ENCODE measurements at regions not wholly inside any gene's neighbourhood (a gene's known extent, or its start where the extent isn't known, plus 50 kb on each side); places are given as distances from the start of the nearest gene placed in this dataset.

DNA sequence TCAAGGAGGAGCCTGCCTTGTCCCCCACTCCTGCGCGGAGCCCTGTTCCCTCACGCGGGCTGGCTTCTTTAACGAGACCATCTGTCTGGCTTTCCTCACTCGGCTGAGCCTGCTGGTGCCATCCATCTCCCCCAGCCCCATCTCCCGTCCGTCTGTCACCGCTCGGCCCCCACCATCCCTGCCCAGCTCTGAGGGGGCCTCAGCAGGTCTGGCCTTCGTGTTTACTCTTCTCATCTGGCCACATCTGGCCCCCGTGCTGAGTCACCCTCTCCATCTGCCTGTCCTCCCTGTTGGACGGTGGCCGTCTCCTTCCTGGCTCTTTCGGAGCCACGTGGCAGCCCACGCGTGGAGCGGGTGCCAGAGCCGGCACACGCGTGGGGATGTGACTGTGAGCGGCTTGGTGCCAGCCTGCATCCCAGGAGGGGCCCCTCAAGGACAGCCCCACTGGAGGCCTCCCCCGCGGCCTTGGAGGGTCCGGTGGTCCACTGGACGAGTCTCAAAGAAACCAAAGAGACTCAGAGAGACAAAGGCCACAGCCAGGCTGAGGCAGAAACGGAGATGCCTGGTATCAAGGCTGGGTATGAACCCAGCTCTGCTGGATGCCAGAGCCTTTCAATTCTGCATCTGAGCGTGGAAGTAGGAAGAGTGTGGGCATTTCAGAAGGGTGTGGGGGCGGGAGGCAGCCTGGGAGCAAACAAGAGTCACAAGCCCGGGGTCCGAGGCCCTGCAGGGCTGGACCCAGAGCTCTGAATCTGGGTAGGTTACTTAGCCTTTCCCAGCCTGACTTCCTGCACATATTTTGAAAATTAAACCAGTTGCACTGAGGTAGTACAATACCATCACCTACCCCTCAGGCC, 76.7 kb upstream of the UNC5A start:
- ChIA-PET POLR2A (no interaction called here), CTCF (no interaction called here)
- BruUV-seq (replicated peaks), result no TSS peak
- no peak for FAIRE-seq
- Histone ChIP-seq H3K36me3 (ENCODE audit: control insufficient read depth in 2 of 2, extremely low read depth in 1 of 2, insufficient read depth in 2 of 2, low read length in 2 of 2) (no peaks in the 10 kb centered on the region), H3K9me1 (replicated peaks; ENCODE audit: control insufficient read depth, extremely low read depth, insufficient read depth, low read length) (no peaks in the 10 kb centered on the region), H3K9me3 (replicated peaks; ENCODE audit: control insufficient read depth, insufficient read depth, low read length) (no peaks in the 10 kb centered on the region), H3K27me3 (ENCODE audit: control insufficient read depth in 2 of 2, insufficient read depth in 2 of 2, low read length in 2 of 2) (peaks cover 1 to 5% of the 10 kb centered on the region in 2 experiments), H3K9ac (replicated peaks; ENCODE audit: extremely low read depth, insufficient read depth, low read length) (no peak overlapping the region), H3K27ac (ENCODE audit: insufficient read depth, low read depth, low read length) (no peak overlapping the region), H3K4me3 (replicated peaks in 1 of 3; ENCODE audit: insufficient read depth in 1 of 3, low read depth in 1 of 3, low read length in 3 of 3) (no peak overlapping the region), H3K79me2 (ENCODE audit: control insufficient read depth, insufficient read depth, low read length) (no peaks in the 10 kb centered on the region), H3K4me1 (ENCODE audit: control insufficient read depth, extremely low read depth, insufficient read depth, low read length) (no peaks in the 10 kb centered on the region), H2AFZ (ENCODE audit: low read depth, low read length) (no peak overlapping the region), H4K20me1 (replicated peaks; ENCODE audit: control insufficient read depth, extremely low read depth, insufficient read depth, low read length) (no peaks in the 10 kb centered on the region), H3K4me2 (ENCODE audit: insufficient read depth, low read length) (no peak overlapping the region)
- DNase-seq (ENCODE audit: low read depth, low spot score), result no peak
- dilution Hi-C loops (cut with MboI; ENCODE audit: extremely low pct_ligation_motif_present, low sequenced_read_pairs) (no loop called here), intact Hi-C loops (cut with micrococcal nuclease) (no loop called here)
- TF ChIP-seq FOS (IDR thresholded peaks at IDR 0.05; ENCODE audit: borderline replicate concordance, insufficient read depth, low read length) (no peak), MYC (IDR thresholded peaks at IDR 0.05; ENCODE audit: low read depth, low read length) (no peak), EZH2 (IDR thresholded peaks at IDR 0.05; ENCODE audit: borderline replicate concordance, low read depth, low read length, severe bottlenecking) (no peak), POLR2AphosphoS5 (IDR thresholded peaks at IDR 0.05; ENCODE audit: insufficient read depth, low read depth, low read length) (no peak), POLR2A (IDR thresholded peaks at IDR 0.05; ENCODE audit: low read depth, low read length) (no peak), JUN (IDR thresholded peaks at IDR 0.05; ENCODE audit: borderline replicate concordance, insufficient read depth, insufficient read length, low read depth) (no peak), GATA2 (IDR thresholded peaks at IDR 0.05; ENCODE audit: insufficient read depth, insufficient read length, low read depth, low read length) (no peak)
- TF ChIP-seq, protein P1, sequence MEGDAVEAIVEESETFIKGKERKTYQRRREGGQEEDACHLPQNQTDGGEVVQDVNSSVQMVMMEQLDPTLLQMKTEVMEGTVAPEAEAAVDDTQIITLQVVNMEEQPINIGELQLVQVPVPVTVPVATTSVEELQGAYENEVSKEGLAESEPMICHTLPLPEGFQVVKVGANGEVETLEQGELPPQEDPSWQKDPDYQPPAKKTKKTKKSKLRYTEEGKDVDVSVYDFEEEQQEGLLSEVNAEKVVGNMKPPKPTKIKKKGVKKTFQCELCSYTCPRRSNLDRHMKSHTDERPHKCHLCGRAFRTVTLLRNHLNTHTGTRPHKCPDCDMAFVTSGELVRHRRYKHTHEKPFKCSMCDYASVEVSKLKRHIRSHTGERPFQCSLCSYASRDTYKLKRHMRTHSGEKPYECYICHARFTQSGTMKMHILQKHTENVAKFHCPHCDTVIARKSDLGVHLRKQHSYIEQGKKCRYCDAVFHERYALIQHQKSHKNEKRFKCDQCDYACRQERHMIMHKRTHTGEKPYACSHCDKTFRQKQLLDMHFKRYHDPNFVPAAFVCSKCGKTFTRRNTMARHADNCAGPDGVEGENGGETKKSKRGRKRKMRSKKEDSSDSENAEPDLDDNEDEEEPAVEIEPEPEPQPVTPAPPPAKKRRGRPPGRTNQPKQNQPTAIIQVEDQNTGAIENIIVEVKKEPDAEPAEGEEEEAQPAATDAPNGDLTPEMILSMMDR (IDR thresholded peaks at IDR 0.05; ENCODE audit: extremely low read depth in 1 of 2, insufficient read depth in 1 of 2, low read depth in 1 of 2, low read length in 2 of 2), result no peak
- TF ChIP-seq, protein P2, sequence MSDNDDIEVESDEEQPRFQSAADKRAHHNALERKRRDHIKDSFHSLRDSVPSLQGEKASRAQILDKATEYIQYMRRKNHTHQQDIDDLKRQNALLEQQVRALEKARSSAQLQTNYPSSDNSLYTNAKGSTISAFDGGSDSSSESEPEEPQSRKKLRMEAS (IDR thresholded peaks at IDR 0.05; ENCODE audit: insufficient read depth, insufficient read length), result no peak

All from endothelial cell of umbilical vein (primary cell).